NT2/D1 (cell line): ENCODE measurements at regions not wholly inside any gene's neighbourhood (a gene's known extent, or its start where the extent isn't known, plus 50 kb on each side); places are given as distances from the start of the nearest gene placed in this dataset.
"Not testable (repeated sequence)": the region's sequence is repeated elsewhere in the genome, so short reads cannot be mapped to it uniquely, and the experiment has no call there.

Source experiments
- DNase-seq: peaks from one replicate; pipeline ENCODE4 v3.0.0-alpha.2; 2011; ENCODE audit warnings: low read depth, low spot score
- H3K27me3 ChIP-seq: 2 replicates; pipeline ENCODE4 v1.6.0; 2011; ENCODE audit warnings: mild to moderate bottlenecking; ENCODE audit not compliant: insufficient read length, insufficient read depth
- H3K36me3 ChIP-seq: 2 replicates; pipeline ENCODE4 v1.6.1; 2011; ENCODE audit warnings: mild to moderate bottlenecking, low read length, mixed read lengths; ENCODE audit not compliant: insufficient read depth, insufficient read length
- H3K4me1 ChIP-seq: 2 replicates; pipeline ENCODE4 v1.5.1; 2011; ENCODE audit not compliant: insufficient read depth, insufficient read length
- H3K4me3 ChIP-seq: 2 replicates; pipeline ENCODE4 v1.5.1; 2011; ENCODE audit warnings: low read depth; ENCODE audit not compliant: insufficient read length
- H3K9ac ChIP-seq: 2 replicates; pipeline ENCODE4 v1.6.0; 2011; ENCODE audit warnings: low read depth; ENCODE audit not compliant: insufficient read length
- H3K9me3 ChIP-seq: 2 replicates; pipeline ENCODE4 v1.5.1; 2011; ENCODE audit warnings: mild to moderate bottlenecking, low read length; ENCODE audit not compliant: insufficient read depth
- SUZ12 ChIP-seq: IDR thresholded peaks from 2 replicates; pipeline ENCODE4 v1.6.1; 2011; ENCODE audit not compliant: insufficient read length, insufficient read depth; ENCODE audit errors: extremely low read depth
- YY1 ChIP-seq: IDR thresholded peaks from 2 replicates; pipeline ENCODE4 v1.6.1; 2011; ENCODE audit not compliant: insufficient read length, insufficient read depth
- ZNF274 ChIP-seq: IDR thresholded peaks from 2 replicates; pipeline ENCODE4 v1.6.1; 2011; ENCODE audit warnings: mild to moderate bottlenecking, low read depth, low read length

DNA sequence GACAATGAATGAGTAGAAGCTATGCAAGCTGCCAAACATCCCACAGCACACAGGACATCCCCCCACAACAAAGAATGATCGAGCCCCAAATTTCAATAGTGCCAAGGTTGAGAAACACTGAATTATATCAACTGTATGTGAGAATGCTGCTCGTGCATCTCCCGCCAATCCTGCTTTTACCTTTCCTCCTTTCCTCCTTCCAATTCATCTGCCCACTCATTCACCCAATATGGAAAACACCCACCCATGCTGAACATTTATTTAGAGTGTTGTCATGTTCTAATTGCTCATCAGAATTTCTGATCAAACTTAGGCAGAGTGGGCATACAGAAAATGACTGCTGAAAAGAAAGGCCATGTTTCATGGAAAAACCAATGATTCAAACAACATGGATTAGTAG, 183.0 kb downstream of the TMEM114 start:
- Histone ChIP-seq H3K9me3 (no peaks in the 10 kb centered on the region), H3K27me3 (no peaks in the 10 kb centered on the region), H3K4me1 (no peaks in the 10 kb centered on the region), H3K9ac (no peak overlapping the region), H3K4me3 (no peak overlapping the region), H3K36me3 (no peaks in the 10 kb centered on the region)
- DNase-seq: no peak
- TF ChIP-seq SUZ12 (no peak), ZNF274 (no peak), YY1 (no peak)

DNA sequence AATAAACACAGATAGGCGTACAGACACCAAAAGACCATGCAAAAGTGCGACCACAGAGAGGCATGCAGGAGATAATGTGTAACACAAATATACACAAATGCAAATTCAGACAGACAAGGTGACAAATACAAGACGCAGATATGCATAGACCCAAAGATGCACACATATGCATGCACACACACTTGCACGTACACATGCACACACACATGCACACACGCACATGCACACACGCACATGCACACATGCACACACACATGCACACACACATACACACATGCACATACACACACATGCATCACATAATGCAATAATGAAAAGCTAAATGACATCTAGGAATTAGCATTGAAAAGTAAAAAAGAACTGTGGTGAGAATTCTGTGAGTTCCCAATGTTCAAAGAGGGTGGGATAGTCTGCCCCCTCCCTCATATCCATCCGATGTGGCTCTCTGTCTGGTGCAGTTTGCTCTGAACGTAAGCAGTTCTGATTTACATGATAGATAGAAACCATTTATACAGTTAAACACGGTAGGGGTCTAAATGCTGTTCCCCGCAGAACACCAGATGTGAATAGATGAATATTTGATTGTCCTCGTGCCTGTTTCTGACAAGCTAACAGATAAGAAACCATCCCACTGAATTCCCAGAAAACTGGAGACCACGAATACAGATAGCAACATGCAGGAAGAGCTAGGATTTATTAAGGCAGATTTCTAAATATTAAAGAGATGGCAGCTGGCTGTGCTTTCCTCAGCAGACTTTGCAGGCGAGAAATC, 186.1 kb downstream of the TMEM114 start:
- no peaks in the 10 kb centered on the region for H3K4me1 ChIP-seq
- DNase-seq: no peak
- no peaks in the 10 kb centered on the region for H3K27me3 ChIP-seq
- TF ChIP-seq YY1 (no peak), SUZ12 (no peak), ZNF274 (no peak)
- H3K9me3 ChIP-seq: no peaks in the 10 kb centered on the region
- no peak overlapping the region for H3K4me3 ChIP-seq
- H3K36me3 ChIP-seq: no peaks in the 10 kb centered on the region
- H3K9ac ChIP-seq: no peak overlapping the region

DNA sequence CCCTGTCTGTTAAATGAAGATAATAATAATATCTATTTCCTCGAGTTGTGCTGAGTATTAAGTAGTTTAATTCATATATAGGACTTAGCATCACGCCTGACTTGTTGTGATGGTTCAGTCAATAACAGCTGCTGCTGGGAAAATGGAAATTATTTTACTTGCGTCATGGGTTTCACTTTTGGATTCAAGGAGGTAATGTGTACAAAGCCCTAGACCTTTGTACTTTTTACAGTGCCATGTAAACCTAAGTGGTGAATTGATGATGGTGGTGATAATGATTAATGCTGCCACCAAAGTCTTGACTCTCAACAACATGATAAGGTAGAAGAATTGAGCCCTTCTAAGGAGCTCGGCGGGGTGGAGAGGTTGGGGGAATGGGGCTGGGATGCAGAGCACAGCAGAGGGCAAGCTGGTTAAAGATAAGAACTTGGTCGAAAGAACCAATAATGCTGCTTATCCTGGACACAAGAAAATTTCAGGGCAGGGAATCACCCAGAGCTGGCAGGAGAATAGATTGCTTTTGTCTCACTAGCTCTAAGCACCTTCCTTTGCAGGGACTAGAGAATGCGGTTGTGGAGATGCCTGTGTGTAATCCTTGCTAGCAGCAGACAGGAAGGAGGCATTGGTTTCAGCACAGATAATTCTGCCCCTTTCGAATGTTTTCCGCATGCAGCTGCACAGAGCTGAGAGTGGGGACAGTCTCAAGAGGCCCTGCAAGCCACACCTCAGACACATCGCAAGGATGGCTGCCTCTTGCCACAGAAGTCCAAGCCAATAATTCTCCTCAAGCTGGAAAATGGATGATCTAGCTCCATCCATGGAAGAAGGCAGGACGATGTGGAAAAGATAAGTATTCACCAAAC, 187.1 kb downstream of the TMEM114 start:
- TF ChIP-seq ZNF274 (no peak), YY1 (no peak), SUZ12 (no peak)
- no peaks in the 10 kb centered on the region for H3K4me1 ChIP-seq
- DNase-seq: no peak
- H3K4me3 ChIP-seq: no peak overlapping the region
- no peak overlapping the region for H3K9ac ChIP-seq
- no peaks in the 10 kb centered on the region for H3K27me3 ChIP-seq
- no peaks in the 10 kb centered on the region for H3K36me3 ChIP-seq
- H3K9me3 ChIP-seq: no peaks in the 10 kb centered on the region

DNA sequence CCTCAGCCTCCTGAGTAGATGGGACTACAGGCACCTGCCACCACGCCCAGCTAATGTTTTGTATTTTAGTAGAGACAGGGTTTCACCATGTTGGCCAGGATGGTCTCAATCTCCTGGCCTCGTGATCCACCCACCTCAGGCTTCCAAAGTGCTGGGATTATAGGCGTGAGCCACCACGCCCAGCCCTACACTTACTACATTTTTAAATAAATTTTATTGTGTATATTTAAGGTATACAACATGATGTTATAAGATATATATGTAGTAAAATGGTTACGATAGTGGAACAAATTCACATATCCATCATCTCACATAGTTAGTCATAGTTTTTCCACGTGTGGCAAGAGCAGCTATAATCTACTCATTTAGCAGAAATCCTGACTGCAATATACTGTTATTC, 189.6 kb downstream of the TMEM114 start:
- H3K4me1 ChIP-seq, H3K4me3 ChIP-seq, H3K9me3 ChIP-seq, DNase-seq, H3K36me3 ChIP-seq, H3K27me3 ChIP-seq, H3K9ac ChIP-seq: not testable (repeated sequence)

DNA sequence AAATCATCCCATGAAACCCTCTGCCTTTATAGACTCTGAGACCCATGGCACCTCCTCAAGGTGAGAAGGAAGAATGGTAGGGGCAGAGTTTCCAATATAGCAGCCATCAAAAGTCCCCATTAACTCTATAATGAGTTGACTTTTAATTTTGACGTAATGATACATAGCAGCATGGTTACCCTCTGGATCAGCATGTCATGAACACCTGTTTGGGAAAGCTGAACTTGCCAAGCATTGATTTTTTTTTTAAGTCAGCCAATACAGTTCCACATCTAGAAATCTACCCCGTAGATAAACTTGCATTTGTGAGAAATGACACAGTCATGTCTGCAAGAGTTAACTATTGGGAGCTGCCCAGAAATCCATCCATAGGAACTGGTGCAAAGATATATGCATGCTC, 191.8 kb downstream of the TMEM114 start:
- no peak for DNase-seq
- H3K4me3 ChIP-seq: no peak overlapping the region
- no peak overlapping the region for H3K9ac ChIP-seq
- no peak for TF ChIP-seq YY1
- no peak for TF ChIP-seq ZNF274
- no peak for TF ChIP-seq SUZ12
- H3K36me3 ChIP-seq: no peaks in the 10 kb centered on the region
- no peaks in the 10 kb centered on the region for H3K9me3 ChIP-seq
- H3K27me3 ChIP-seq: no peaks in the 10 kb centered on the region
- no peaks in the 10 kb centered on the region for H3K4me1 ChIP-seq

DNA sequence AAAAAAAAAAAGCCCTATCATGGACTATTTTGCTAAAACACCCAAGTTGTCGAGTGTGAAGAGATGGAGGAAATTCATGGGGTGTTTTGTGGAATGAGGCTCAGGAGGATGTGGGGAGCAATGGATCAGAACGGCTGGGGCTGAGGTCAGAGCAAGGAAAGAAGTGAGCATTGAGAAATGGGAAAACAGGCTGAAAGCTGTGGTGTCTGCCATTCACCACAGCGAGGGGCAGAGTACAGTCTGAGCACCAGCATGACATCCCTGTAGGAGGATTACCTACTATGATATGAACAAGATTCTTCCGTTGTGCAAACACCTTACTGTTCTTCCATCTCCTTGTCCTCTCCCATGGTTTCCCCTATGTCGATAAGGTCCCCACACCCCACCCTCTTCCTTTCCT, 193.1 kb downstream of the TMEM114 start:
- no peaks in the 10 kb centered on the region for H3K27me3 ChIP-seq
- H3K4me1 ChIP-seq: no peaks in the 10 kb centered on the region
- no peaks in the 10 kb centered on the region for H3K36me3 ChIP-seq
- TF ChIP-seq YY1: no peak
- TF ChIP-seq ZNF274: no peak
- DNase-seq: no peak
- no peak overlapping the region for H3K9ac ChIP-seq
- H3K4me3 ChIP-seq: no peak overlapping the region
- peaks cover 4% of the 10 kb centered on the region; the same call in 1 of the 2 replicates for H3K9me3 ChIP-seq

DNA sequence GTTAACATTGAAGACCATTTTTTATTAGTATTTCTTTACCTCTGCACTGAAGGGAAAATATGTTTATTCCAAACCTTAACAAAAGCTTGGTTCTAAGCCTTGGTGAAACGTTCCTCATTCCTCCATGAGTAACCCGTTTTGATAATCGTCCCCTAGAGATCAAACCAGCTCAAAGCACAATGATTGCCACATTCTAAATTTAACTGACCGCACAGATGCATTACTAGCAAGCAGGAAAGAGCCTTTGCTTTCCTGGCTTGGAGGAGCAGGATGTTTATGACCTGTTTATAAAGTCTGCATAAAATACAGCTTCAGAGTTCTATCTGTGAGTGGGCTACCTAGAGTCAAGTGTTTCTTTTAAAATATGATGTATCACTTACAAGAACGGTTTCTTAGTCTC, 193.8 kb downstream of the TMEM114 start:
- DNase-seq: no peak
- Histone ChIP-seq H3K9me3 (peaks cover 5% of the 10 kb centered on the region; the same call in 1 of the 2 replicates), H3K4me3 (no peak overlapping the region)

More for the DNA sequence above, 193.8 kb downstream of the TMEM114 start:
- Histone ChIP-seq H3K36me3 (no peaks in the 10 kb centered on the region), H3K9ac (no peak overlapping the region), H3K27me3 (no peaks in the 10 kb centered on the region), H3K4me1 (no peaks in the 10 kb centered on the region)
- no peak for TF ChIP-seq SUZ12
- no peak for TF ChIP-seq YY1
- TF ChIP-seq ZNF274: no peak
